ENCODE measurements at regions not wholly inside any gene's neighbourhood (a gene's known extent, or its start where the extent isn't known, plus 50 kb on each side); places are given as distances from the start of the nearest gene placed in this dataset.

- no peak for DNase-seq
Observed at GRCh38 chr11:111135778-111136570, 109.6 kb upstream of the POU2AF2 start.

DNA sequence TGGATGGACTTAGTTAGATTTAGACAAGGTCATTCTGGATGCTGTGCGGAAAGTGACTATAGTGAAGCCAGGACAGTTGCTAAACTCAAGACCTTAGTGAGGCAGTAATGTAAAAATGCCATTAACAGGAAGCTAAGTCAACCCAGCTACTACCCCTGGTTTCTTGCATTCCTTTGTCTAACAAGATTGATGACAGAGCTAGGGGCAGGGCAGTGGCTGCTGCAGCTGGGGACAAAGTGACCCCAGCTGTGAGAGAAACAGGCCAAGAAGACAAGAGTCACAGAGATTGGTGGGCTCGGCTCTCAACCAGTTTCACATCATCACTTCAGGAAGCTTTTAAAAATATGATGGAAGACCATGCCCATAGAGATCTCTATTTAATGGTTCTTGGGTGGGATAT, 110.4 kb upstream of the POU2AF2 start:
- no peak for DNase-seq

DNA sequence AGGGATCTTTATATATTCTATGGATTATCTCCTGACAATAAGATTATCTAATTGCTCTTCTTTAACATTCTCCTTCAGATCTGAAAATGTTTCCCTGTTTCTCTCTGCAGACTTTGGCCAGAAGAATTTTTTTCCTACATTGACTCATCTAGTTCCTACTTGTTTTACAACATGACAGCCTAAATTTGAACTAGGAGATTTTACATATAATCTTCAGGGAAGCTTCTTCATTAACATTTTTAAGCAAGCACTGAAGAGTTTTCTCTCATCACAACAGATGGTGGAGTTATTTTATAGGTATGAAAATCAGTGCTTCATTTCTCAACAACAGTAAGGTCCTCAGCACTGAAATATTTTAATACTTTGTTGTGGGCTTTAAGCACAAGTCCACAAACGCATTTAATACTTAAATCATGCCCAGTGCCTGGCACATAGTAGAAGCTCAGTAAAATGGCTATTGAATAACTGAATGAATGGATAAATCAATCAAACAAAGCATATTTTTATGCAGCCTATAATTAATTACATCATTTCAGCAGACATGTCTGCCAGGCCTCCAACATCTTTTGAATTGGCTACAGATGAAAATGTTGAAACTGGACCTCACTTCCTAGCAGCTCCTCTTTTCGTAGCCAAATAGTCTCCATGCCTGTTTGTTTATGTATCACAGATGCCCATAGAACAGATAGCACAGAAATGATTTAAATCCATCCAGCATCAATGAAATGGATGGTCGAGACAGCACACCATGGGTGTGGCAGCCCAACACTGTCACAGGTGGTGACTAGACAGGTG, 117.3 kb upstream of the POU2AF2 start:
- DNase-seq, result no peak

GRCh38 chr11:111124724-111125123, 120.8 kb upstream of the POU2AF2 start:
- no peak for DNase-seq

DNA sequence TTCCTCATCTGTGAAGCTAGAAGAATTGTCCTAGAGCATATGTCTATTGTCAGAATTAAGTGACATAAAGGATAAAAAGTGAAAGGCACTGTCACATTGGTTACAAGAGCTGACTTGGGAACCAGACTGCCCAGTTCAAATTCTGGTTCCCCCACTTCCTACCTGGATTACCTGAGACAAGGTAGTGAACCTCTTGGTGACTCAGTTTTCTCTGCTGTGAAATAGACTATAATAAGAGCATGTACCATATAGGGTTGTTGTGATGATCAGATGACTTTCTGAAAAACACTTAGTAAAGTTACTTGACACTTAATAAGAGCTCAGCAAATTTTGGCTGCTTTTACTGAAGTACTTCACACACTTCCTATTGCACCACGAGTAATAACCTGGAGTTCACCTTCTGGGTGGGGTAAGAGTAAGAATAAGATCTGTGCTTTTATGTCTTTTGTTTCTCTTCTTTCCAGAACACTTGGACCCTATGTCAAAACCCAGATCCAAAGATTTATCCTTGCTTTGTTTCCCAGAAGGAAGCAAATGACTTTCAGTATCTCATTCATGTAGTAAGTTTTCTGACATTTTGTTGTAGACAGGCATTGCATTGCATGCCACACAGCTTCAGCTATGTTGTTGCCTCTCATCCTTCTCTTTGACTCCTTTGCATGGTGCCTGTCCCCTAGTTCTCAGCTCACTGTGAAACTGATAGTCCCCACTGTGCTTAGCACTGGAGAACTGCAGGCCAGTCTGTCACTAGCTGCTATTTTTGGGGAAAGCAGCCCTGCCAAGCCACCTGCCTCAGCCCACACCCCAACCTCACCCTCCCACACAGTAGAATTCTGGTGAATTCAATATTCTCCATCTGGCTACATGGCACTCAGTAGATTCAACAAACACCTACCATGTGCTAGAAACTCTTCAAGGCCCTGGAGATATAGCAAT, 121.8 kb upstream of the POU2AF2 start:
- DNase-seq, result no peak

DNA sequence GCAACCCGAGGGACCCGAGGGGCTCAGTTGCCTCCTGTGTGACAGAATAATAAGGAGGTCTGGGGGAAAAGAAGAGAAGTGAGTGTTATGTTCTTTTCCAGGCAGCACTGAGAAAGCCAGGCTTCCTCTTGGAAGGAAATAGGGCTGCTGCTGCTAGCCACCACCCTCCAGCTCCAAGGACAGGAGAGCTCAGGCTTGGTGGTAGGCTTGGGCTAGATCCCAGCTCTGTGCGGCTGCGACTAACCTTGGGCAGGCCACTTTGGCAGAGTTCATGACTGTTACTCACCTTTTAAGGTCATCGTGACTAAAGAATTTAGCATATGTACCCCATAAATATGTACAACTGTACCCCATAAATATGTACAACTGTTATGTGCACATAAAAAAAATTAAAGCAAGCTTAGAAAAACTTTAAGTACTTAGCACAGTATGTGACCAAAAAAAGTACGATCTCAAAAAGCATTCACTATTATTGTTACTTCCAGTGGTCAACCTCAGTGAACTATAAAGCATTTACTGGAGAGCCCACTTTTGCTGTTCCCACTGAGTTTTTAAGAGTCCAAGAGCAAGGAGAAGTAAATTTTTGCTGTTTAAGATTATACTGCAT, 124.7 kb upstream of the POU2AF2 start:
- no peak for DNase-seq

DNA sequence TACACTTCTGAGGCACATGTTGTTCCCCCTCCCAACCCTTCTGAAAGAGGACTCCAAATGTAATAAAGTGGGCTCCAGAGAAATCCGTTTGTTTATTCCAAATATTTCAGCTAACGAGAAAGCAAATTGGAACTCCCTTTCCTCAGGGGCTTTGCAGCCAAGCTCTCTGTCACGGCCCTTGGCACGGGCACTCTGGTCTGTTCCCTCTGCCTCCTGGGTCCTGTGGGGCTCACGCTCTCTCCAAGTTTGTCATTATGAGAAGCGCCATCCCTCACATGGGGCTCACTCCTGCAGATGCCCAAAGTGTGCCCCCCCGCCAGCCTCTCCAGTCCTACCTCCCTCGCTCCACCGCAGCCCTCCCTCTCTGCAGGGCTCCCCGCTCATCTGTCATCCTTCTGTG, 125.4 kb upstream of the POU2AF2 start:
- DNase-seq, result no peak

GRCh38 chr11:111119751-111120150, 125.8 kb upstream of the POU2AF2 start:
- DNase-seq, result no peak

GRCh38 chr11:111115890-111116289, 129.6 kb upstream of the POU2AF2 start:
- DNase-seq, result no peak

DNA sequence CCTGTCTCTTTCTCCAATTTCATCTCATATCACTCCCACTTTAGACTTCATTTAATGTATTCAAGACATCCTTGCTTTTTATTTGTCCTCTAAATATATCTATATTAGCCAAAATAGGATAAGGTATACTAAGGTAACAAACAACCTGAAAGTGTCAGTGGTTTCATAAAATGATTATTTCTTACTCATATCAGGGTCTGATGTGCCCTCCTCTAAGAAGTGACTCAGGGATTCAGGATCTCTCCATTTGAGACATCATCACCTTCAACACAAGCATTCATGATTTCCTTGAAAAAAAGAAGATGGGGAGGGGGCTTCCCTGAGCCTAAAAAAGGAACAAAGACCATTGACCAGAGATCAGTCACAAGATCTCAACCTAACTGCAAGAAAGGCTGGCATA, 131.4 kb upstream of the POU2AF2 start:
- no peak for DNase-seq

DNA sequence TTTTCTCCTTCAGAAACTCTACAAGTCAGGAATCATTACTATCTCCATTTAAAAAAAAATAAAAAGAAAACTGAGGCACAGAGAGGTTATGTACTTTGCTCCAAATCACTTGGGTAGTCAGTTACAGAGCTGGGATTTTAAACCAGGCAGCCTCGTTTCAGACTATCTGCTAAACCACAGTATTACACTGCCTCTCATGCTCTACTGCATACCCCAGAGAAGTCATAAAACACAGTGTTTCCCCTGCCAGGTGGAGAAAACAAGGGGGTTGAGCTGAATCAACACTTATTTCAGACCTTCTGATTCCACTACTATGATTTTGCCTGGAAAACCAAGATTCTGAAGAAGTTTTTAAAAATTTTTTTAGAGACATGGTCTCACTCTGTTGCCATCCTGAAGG, 132.9 kb upstream of the POU2AF2 start:
- no peak for DNase-seq

- DNase-seq, result no peak
Observed at GRCh38 chr11:111107501-111107900, 138.0 kb upstream of the POU2AF2 start.

GRCh38 chr11:111106641-111107040, 138.9 kb upstream of the POU2AF2 start:
- no peak for DNase-seq

GRCh38 chr11:111105566-111105965, 140.0 kb upstream of the POU2AF2 start:
- DNase-seq, result no peak

- no peak for DNase-seq
Observed at GRCh38 chr11:111104185-111104584, 141.3 kb upstream of the POU2AF2 start.

DNA sequence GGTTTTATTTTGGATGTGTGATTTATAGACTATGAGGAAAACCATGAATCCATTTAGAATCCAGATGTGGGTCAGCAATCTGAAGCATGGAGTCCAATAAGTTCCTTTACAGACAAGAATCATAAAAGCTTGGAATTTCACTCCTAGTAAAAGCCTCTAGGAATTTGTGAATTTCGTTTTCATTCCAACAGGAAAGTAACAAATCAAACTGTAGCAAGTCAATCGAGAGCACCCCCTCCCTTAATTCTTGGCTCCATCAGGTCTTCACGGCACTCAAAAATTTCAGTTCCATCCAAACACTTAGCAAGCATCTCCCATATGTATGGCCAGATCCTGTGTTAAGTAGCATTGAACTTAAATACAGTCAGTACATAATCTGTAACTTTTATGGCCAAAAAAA, 143.6 kb upstream of the POU2AF2 start:
- no peak for DNase-seq

DNA sequence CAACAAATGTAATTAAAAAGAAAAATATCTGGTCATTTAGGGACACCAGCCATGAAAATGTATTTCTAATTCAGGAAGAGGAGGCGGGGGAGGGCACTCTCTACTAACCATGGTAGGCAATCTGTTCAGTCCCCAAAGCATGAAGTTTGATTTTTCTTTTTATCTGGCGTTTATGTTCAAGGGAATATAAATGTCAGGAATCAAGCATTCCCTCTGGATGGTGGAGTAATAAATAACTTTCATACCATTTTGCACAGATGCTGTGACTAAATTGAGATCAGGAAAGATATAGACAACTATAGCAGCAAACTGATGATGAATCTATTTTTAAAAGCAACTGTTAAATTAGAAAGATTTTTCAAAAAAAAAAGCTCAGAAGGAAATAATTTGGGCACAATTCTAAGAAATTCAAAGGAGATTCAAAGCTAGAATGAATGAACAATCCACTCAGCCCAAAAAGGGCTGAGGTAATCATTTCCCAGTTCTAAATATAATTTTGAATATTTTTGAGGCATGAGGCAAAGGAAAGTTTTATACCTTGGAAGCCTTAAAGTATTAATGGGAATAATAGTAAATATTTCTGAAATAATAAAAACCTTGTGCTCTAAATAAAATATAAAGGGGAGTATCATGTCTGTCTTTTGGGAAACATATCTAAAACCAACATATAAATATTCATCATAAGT, 146.4 kb upstream of the POU2AF2 start:
- no peak for DNase-seq

GRCh38 chr11:111098091-111098490, 147.4 kb upstream of the POU2AF2 start:
- DNase-seq, result no peak

- no peak for DNase-seq
Observed at GRCh38 chr11:111097191-111097590, 148.3 kb upstream of the POU2AF2 start.

- DNase-seq, result no peak
Observed at GRCh38 chr11:111095327-111095726, 150.2 kb upstream of the POU2AF2 start.

GRCh38 chr11:111093061-111093460, 152.5 kb upstream of the POU2AF2 start:
- DNase-seq, result no peak

DNA sequence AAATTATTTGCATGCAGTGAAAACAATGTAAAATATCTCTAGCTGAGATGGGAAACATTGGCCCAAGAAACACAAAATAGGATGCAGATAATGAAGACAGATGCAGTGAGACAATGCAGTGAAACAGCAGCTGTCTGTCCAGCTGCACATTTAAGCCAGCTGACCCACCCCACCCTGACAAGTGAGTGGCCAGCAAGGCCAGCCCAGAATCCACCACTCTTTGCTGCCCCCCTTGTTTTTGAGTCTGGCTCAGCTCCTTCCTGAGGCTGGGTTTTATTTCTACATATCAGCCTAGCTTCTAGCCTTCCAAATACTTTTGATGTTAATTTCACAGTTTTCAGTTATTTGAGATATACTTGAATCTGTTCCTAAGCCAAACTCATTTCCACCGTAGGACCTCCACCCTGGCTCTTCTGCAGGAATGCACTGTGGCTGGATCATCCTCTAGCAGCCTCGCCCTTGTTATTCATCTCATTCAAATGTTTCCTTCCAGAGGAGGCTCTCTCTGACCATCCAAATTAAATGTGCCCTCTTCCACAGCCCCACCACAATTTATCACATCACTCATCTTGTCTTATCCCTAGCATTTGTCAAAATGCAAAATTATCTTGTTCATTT, 154.1 kb upstream of the POU2AF2 start:
- DNase-seq, result no peak

All from CD4-positive, alpha-beta T cell treated with Interleukin-10 for 1 hour (primary cell).